IMR-90 (cell line): ENCODE measurements at regions not wholly inside any gene's neighbourhood (a gene's known extent, or its start where the extent isn't known, plus 50 kb on each side); places are given as distances from the start of the nearest gene placed in this dataset.

Source experiments
- CEBPB ChIP-seq: IDR thresholded peaks from 2 replicates; pipeline ENCODE4 v1.6.1; 2012; ENCODE audit warnings: low read depth, low read length, improper control_type of control experiment
- CTCF ChIP-seq: conservative IDR thresholded peaks from 2 replicates; pipeline ENCODE4 v1.5.1; 2012; ENCODE audit warnings: mild to moderate bottlenecking, low read depth, low read length, improper control_type of control experiment
- MAFK ChIP-seq: IDR thresholded peaks from 2 replicates; pipeline ENCODE4 v1.6.1; 2012; ENCODE audit warnings: low read depth, low read length, improper control_type of control experiment
- MXI1 ChIP-seq: IDR thresholded peaks from 2 replicates; pipeline ENCODE4 v1.6.1; 2012; ENCODE audit warnings: low read depth, mild to moderate bottlenecking, low read length, moderate library complexity, borderline replicate concordance
- NFE2L2 ChIP-seq: fragments of 150-350 bp; IDR thresholded peaks from 2 replicates; pipeline ENCODE4 v1.6.1; 2016; ENCODE audit warnings: low read depth, mild to moderate bottlenecking, low read length
- POLR2A ChIP-seq: IDR thresholded peaks from 2 replicates; pipeline ENCODE4 v1.6.1; 2012; ENCODE audit warnings: mild to moderate bottlenecking, low read depth, low read length
- RAD21 ChIP-seq: IDR thresholded peaks from 2 replicates; pipeline ENCODE4 v1.6.1; 2012; ENCODE audit warnings: low read length, improper control_type of control experiment
- RCOR1 ChIP-seq: IDR thresholded peaks from 2 replicates; pipeline ENCODE4 v1.6.1; 2012; ENCODE audit warnings: mild to moderate bottlenecking, low read length, improper control_type of control experiment; ENCODE audit not compliant: insufficient replicate concordance
- RFX5 ChIP-seq: IDR thresholded peaks from 2 replicates; pipeline ENCODE4 v1.8.0; 2012; ENCODE audit warnings: low read depth, mild to moderate bottlenecking, low read length, moderate library complexity
- SMC3 ChIP-seq: fragments of 150-350 bp; IDR thresholded peaks from 2 replicates; pipeline ENCODE4 v1.6.1; 2016; ENCODE audit warnings: low read depth, mild to moderate bottlenecking, antibody characterized with exemption, low read length, moderate library complexity

- no peak for TF ChIP-seq CTCF
- no peak for TF ChIP-seq MXI1
- TF ChIP-seq NFE2L2: no peak
- TF ChIP-seq POLR2A: no peak
- no peak for TF ChIP-seq RAD21
- TF ChIP-seq MAFK: no peak
- no peak for TF ChIP-seq RCOR1
- no peak for TF ChIP-seq CEBPB
- no peak for TF ChIP-seq RFX5
- no peak for TF ChIP-seq SMC3
Observed at GRCh38 chr4:36003051-36003450, 241.3 kb downstream of the ARAP2 start.
